ENCODE measurements at regions not wholly inside any gene's neighbourhood (a gene's known extent, or its start where the extent isn't known, plus 50 kb on each side); places are given as distances from the start of the nearest gene placed in this dataset.

DNA sequence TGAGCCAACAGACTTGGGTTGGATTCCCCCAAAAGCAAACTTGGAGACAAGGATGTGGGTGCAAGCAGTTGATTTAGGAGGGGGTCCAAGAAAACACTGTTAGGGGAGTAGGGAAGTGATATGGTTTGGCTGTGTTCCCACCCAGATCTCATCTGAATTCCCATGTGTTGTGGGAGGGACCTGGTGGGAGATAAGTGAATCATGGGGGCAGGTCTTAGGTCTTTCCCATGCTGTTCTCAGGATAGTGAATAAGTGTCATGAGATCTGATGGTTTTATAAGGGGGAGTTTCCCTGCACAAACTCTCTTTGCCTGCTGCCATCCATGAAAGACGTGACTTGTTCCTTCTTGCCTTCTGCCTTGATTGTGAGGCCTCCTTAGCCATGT lies 542.6 kb downstream of the DHX35 start:
- no peak for TF ChIP-seq CTCF (IDR thresholded peaks at IDR 0.05)
- H3K4me3 Mint-ChIP-seq (ENCODE audit: unreplicated experiment), result no peak overlapping the region

GRCh38 chr20:39503902-39504709 lies 542.0 kb downstream of the DHX35 start:
- H3K36me3 Mint-ChIP-seq (ENCODE audit: low read depth), result no peaks in the 10 kb centered on the region
- H3K4me3 Mint-ChIP-seq (ENCODE audit: unreplicated experiment), result no peak overlapping the region
- H3K9me3 Mint-ChIP-seq (ENCODE audit: low read depth), result no peaks in the 10 kb centered on the region
- DNase-seq (ENCODE audit: low spot score), result no peak
- no peak for TF ChIP-seq CTCF (IDR thresholded peaks at IDR 0.05)
- H3K27me3 Mint-ChIP-seq (ENCODE audit: low read depth), result peaks cover under 1% of the 10 kb centered on the region
- H3K4me1 Mint-ChIP-seq (ENCODE audit: low read depth), result no peaks in the 10 kb centered on the region
- no peak overlapping the region for H3K27ac Mint-ChIP-seq (ENCODE audit: unreplicated experiment)

More for the DNA sequence above, 542.6 kb downstream of the DHX35 start:
- DNase-seq (ENCODE audit: low spot score), result no peak
- peaks cover 4% of the 10 kb centered on the region for H3K27me3 Mint-ChIP-seq (ENCODE audit: low read depth)
- H3K9me3 Mint-ChIP-seq (ENCODE audit: low read depth), result no peaks in the 10 kb centered on the region
- H3K36me3 Mint-ChIP-seq (ENCODE audit: low read depth), result no peaks in the 10 kb centered on the region
- no peaks in the 10 kb centered on the region for H3K4me1 Mint-ChIP-seq (ENCODE audit: low read depth)
- H3K27ac Mint-ChIP-seq (ENCODE audit: unreplicated experiment), result no peak overlapping the region

DNA sequence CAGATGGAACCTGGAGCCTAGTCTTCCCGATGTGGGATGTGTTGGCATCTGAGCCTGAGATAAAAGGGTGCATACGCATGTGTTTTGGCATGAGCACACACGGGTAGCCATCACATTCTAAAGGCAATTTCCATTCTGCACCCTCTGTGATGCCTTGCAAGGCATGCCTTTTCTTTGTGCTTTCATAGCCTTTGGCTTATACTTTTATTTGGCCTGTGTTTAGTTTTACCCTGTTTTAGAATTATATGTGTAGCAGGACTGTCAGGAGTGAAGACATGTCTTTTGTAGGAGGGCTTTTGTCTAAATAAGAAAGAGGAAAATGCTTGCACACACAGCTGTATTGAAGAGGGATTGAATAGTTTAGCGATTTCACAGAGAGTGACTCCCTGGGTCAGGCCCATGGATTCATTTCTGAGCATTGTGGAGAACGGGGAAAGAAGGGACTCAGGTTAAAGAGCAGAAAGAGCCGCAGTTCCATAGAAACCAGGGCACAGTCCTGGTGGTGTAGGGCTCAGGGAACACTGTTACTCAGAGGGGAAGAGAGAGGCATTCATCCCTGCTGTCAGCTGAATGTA lies 530.2 kb downstream of the DHX35 start:
- Mint-ChIP-seq H3K4me3 (ENCODE audit: unreplicated experiment) (no peak overlapping the region), H3K27ac (ENCODE audit: unreplicated experiment) (no peak overlapping the region), H3K27me3 (ENCODE audit: low read depth) (peaks cover 10% of the 10 kb centered on the region), H3K36me3 (ENCODE audit: low read depth) (no peaks in the 10 kb centered on the region), H3K9me3 (ENCODE audit: low read depth) (peaks cover 13% of the 10 kb centered on the region), H3K4me1 (ENCODE audit: low read depth) (no peaks in the 10 kb centered on the region)
- no peak for TF ChIP-seq CTCF (IDR thresholded peaks at IDR 0.05)
- no peak for DNase-seq (ENCODE audit: low spot score)

DNA sequence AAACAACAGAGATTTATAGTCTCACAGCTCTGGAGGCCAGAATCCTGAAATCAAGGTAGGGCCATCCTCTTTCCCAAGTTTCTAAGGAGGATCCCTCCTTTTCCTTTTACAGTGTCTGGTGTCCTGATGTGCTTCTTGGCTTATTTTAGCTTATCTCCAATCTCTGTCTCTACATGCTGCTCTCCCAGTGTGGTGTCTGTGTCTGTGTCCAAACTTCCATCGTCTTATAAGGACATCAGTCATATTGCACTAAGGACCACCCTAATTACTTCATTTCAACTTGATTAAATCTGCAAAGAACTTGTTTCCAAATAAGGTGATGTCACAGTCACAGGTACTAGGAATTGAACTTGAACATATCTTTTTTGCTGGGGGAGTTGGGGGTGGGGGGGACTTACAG lies 529.6 kb downstream of the DHX35 start:
- H3K9me3 Mint-ChIP-seq (ENCODE audit: low read depth), result peaks cover 7% of the 10 kb centered on the region
- no peaks in the 10 kb centered on the region for H3K4me1 Mint-ChIP-seq (ENCODE audit: low read depth)

More for the DNA sequence above, 529.6 kb downstream of the DHX35 start:
- Mint-ChIP-seq H3K27ac (ENCODE audit: unreplicated experiment) (no peak overlapping the region), H3K36me3 (ENCODE audit: low read depth) (no peaks in the 10 kb centered on the region), H3K4me3 (ENCODE audit: unreplicated experiment) (no peak overlapping the region), H3K27me3 (ENCODE audit: low read depth) (peaks cover 10% of the 10 kb centered on the region)
- DNase-seq (ENCODE audit: low spot score), result no peak
- no peak for TF ChIP-seq CTCF (IDR thresholded peaks at IDR 0.05)

Data from chondrocyte (in vitro differentiated cells).